CD14-positive monocyte (primary cell): ENCODE measurements at regions not wholly inside any gene's neighbourhood (a gene's known extent, or its start where the extent isn't known, plus 50 kb on each side); places are given as distances from the start of the nearest gene placed in this dataset.

ENCODE experiments used
- DNase-seq, 3 donors: peaks; one replicate each; pipeline ENCODE4 v3.0.0-alpha.2; 2011 to 2022
- H2AFZ ChIP-seq: 2 replicates; pipeline ENCODE4 v1.6.0; 2012; ENCODE audit warnings: mild to moderate bottlenecking, low read depth, low read length, inconsistent platforms; ENCODE audit not compliant: insufficient read depth, poor library complexity, severe bottlenecking
- H3K27ac ChIP-seq, 2 donors: 1 replicate in 1 of 2; 2 replicates in 1 of 2; pipeline ENCODE4 v1.5.1; 2012 to 2013; ENCODE audit warnings: low read length in 2 of 2, control low read depth in 1 of 2, inconsistent platforms in 1 of 2, low read depth in 1 of 2, mild to moderate bottlenecking in 1 of 2
- H3K27me3 ChIP-seq, 2 donors: one replicate each; pipeline versions ENCODE4 v1.6.0 to v1.6.1; 2011 to 2013; ENCODE audit warnings: low read length in 2 of 2; ENCODE audit not compliant: control insufficient read depth in 2 of 2, insufficient read depth in 2 of 2
- H3K36me3 ChIP-seq, 2 donors: replicated peaks in 1 of 2; 1 replicate in 1 of 2; 2 replicates in 1 of 2; pipeline versions ENCODE4 v1.5.1 to v1.6.1; 2012 to 2013; ENCODE audit warnings: low read length in 2 of 2, control low read depth in 1 of 2, inconsistent platforms in 1 of 2, mild to moderate bottlenecking in 1 of 2; ENCODE audit not compliant: insufficient read depth in 2 of 2, control insufficient read depth in 1 of 2
- H3K4me1 ChIP-seq, 2 donors: 1 replicate in 1 of 2; 2 replicates in 1 of 2; pipeline versions ENCODE4 v1.5.1 to v1.6.1; 2012 to 2013; ENCODE audit warnings: low read length in 2 of 2, control low read depth in 1 of 2, inconsistent platforms in 1 of 2, mild to moderate bottlenecking in 1 of 2, moderate library complexity in 1 of 2; ENCODE audit not compliant: insufficient read depth in 2 of 2, control insufficient read depth in 1 of 2
- H3K4me2 ChIP-seq: replicated peaks from 2 replicates; pipeline ENCODE3; 2012; ENCODE audit warnings: low read length, moderate library complexity, mild to moderate bottlenecking; ENCODE audit not compliant: poor library complexity, severe bottlenecking; ENCODE audit errors: extremely low read depth
- H3K4me3 ChIP-seq, 3 experiments: fragments of 200-600 bp in 1 of 3; sonication (generic) in 1 of 3; replicated peaks in 1 of 3; 1 replicate in 2 of 3; 2 replicates in 1 of 3; pipeline ENCODE4 v1.5.1; 2011 to 2013; ENCODE audit warnings: low read length in 3 of 3, mild to moderate bottlenecking in 3 of 3, control low read depth in 2 of 3, low read depth in 2 of 3, inconsistent platforms in 1 of 3, moderate library complexity in 1 of 3
- H3K79me2 ChIP-seq: 2 replicates; pipeline ENCODE4 v1.6.0; 2012; ENCODE audit warnings: mild to moderate bottlenecking, control low read depth, inconsistent platforms, low read length, moderate library complexity; ENCODE audit not compliant: insufficient read depth
- H3K9ac ChIP-seq: 2 replicates; pipeline ENCODE4 v1.6.0; 2017; ENCODE audit warnings: low read length, mild to moderate bottlenecking; ENCODE audit not compliant: insufficient read depth, poor library complexity, severe bottlenecking
- H3K9me3 ChIP-seq, 2 donors: replicated peaks in 1 of 2; 1 replicate in 1 of 2; 2 replicates in 1 of 2; pipeline versions ENCODE4 v1.5.1 to v1.6.1; 2012 to 2013; ENCODE audit warnings: low read length in 2 of 2, control low read depth in 1 of 2; ENCODE audit not compliant: control insufficient read depth in 1 of 2, insufficient read depth in 1 of 2
- H4K20me1 ChIP-seq: 2 replicates; pipeline ENCODE4 v1.6.0; 2012; ENCODE audit warnings: mild to moderate bottlenecking, low read length, control low read depth, moderate library complexity; ENCODE audit not compliant: insufficient read depth
- H3K27ac Mint-ChIP-seq, 7 donors: one replicate each; pipeline ENCODE4 v1.8.0; 2020; ENCODE audit warnings: mild to moderate bottlenecking in 7 of 7, mixed read lengths in 7 of 7, moderate library complexity in 6 of 7, inconsistent platforms in 2 of 7
- H3K27me3 Mint-ChIP-seq, 3 donors: one replicate each; pipeline ENCODE4 v1.8.0; 2021 to 2022; ENCODE audit warnings: low read depth in 3 of 3, mild to moderate bottlenecking in 3 of 3, mixed read lengths in 3 of 3, moderate library complexity in 3 of 3, inconsistent platforms in 1 of 3
- H3K36me3 Mint-ChIP-seq, 2 donors: one replicate each; pipeline ENCODE4 v1.8.0; 2020; ENCODE audit warnings: mixed read lengths in 2 of 2, inconsistent platforms in 1 of 2, mild to moderate bottlenecking in 1 of 2
- H3K4me1 Mint-ChIP-seq: one replicate; pipeline ENCODE4 v1.8.0; 2020; ENCODE audit warnings: mild to moderate bottlenecking, mixed read lengths
- H3K4me3 Mint-ChIP-seq, 2 donors: one replicate each; pipeline ENCODE4 v1.8.0; 2020; ENCODE audit warnings: mild to moderate bottlenecking in 2 of 2, mixed read lengths in 2 of 2, moderate library complexity in 1 of 2
- H3K9me3 Mint-ChIP-seq, 7 donors: one replicate each; pipeline ENCODE4 v1.8.0; 2020 to 2022; ENCODE audit warnings: mixed read lengths in 7 of 7, mild to moderate bottlenecking in 6 of 7, moderate library complexity in 6 of 7, inconsistent platforms in 2 of 7
- WGBS: methylation state at CpG from one replicate; pipeline ENCODE4 v1.1.5; 2013; ENCODE audit warnings: missing lambda C conversion rate; ENCODE audit not compliant: insufficient coverage; 5-methylcytosine and 5-hydroxymethylcytosine counted together
- intact Hi-C, 2 donors: fragments of 100-400 bp; cut with micrococcal nuclease; formaldehyde crosslinking; loops; one replicate each; pipeline versions ENCODE4 v1.15.0 to v1.15.1; 2023
- TF ChIP-seq, protein P1 (sequence below): fragments of 200-600 bp; IDR thresholded peaks from one replicate; pipeline ENCODE4 v1.8.0; 2022; ENCODE audit warnings: antibody characterized with exemption, mild to moderate bottlenecking

DNA sequence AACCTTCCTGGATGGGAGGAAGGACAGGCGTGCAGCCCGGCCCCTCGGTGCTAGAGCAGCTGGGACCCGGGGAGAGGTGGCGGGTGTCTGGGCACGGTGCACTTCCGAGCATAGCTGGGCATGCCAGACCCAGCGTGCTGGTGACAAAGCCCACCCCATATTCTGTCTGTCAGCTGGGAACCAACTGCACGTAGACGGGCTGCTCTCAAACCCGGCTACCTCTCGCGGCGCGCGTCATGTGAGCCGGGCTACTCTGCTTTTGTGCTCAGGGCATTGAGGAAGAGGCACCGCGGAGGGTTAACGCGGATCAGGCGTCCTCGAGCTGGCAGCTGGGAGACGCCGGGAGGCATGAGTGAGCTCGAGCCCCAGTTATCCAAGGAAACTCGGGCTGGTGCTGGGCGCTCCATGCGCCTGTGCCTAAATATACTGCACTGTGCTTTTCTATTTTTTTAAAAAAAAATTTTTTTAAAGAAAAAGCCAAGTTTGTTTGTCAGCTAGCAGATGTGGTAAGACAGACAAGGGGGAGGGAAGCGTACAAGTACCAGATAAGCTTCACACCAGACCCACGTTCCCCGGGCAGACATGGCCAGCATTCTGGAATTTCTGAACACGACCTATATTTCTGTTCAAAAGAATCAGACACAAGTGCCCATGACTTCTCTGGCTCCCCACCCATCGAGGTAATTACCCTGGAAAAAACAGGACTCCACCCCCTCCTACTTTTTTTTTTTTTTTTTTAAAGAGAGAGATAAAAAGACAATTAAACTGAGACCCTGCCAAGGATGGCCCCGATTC lies 425.6 kb downstream of the SHANK2 start:
- Mint-ChIP-seq H3K36me3 (no peaks in the 10 kb centered on the region), H3K27me3 (peaks cover 49 to 60% (median 49%) of the 10 kb centered on the region in 3 donors), H3K9me3 (peaks cover 0 to 7% (median 2%) of the 10 kb centered on the region in 7 donors), H3K4me1 (no peaks in the 10 kb centered on the region), H3K4me3 (peak overlapping the region in 1 of 2 donors; percentile 66), H3K27ac (no peak overlapping the region)
- no peaks in the 10 kb centered on the region for H3K79me2 ChIP-seq
- H3K27me3 ChIP-seq, result peaks cover 5 to 43% of the 10 kb centered on the region in 2 donors
- peaks cover 0 to 10% of the 10 kb centered on the region in 2 donors for H3K9me3 ChIP-seq
- H3K4me3 ChIP-seq, result no peak overlapping the region
- H2AFZ ChIP-seq, result no peak overlapping the region
- WGBS, result 14% methylated on average over 26 of the region's 35 CpGs
- TF ChIP-seq, protein P1, sequence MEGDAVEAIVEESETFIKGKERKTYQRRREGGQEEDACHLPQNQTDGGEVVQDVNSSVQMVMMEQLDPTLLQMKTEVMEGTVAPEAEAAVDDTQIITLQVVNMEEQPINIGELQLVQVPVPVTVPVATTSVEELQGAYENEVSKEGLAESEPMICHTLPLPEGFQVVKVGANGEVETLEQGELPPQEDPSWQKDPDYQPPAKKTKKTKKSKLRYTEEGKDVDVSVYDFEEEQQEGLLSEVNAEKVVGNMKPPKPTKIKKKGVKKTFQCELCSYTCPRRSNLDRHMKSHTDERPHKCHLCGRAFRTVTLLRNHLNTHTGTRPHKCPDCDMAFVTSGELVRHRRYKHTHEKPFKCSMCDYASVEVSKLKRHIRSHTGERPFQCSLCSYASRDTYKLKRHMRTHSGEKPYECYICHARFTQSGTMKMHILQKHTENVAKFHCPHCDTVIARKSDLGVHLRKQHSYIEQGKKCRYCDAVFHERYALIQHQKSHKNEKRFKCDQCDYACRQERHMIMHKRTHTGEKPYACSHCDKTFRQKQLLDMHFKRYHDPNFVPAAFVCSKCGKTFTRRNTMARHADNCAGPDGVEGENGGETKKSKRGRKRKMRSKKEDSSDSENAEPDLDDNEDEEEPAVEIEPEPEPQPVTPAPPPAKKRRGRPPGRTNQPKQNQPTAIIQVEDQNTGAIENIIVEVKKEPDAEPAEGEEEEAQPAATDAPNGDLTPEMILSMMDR, result no peak
- no peaks in the 10 kb centered on the region for H3K4me1 ChIP-seq
- H3K36me3 ChIP-seq, result no peaks in the 10 kb centered on the region
- no peak overlapping the region for H3K4me2 ChIP-seq
- intact Hi-C loops, result no loop called here
- no peak for DNase-seq
- H3K27ac ChIP-seq, result no peak overlapping the region
- H4K20me1 ChIP-seq, result no peaks in the 10 kb centered on the region
- no peak overlapping the region for H3K9ac ChIP-seq

DNA sequence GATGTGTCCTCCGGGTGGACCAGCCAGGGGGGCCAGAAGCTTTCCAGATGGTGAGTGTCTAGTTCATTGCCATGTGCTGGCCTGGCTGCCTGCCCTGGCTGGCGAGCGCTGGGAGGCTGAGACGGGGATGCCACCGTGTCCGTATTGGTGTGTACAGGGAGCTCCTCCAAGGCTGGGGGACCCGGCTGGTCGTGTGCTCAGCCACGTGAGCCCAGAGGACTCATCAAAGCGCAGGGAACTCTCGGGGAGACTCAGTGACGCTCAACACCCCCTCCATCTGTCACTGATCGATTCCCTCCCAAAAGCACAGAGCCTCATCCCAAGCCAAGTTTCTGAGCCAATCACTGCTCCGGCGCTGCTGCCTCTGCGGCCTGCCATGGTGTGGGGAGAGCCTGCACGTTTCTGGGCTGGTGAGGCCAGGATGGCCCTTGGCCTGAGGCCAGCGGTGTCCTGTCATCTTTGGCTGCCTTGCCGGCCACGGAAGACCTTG lies 423.7 kb downstream of the SHANK2 start:
- no peaks in the 10 kb centered on the region for H3K4me1 Mint-ChIP-seq
- Histone ChIP-seq H3K79me2 (no peaks in the 10 kb centered on the region), H3K4me2 (no peak overlapping the region), H3K9me3 (peaks cover 0 to 10% of the 10 kb centered on the region in 2 donors), H2AFZ (no peak overlapping the region), H3K27me3 (peaks cover 5 to 43% of the 10 kb centered on the region in 2 donors), H4K20me1 (no peaks in the 10 kb centered on the region), H3K4me1 (no peaks in the 10 kb centered on the region), H3K4me3 (no peak overlapping the region), H3K9ac (no peak overlapping the region), H3K27ac (no peak overlapping the region), H3K36me3 (no peaks in the 10 kb centered on the region)
- 95% methylated on average over 11 of the region's 20 CpGs for WGBS
- intact Hi-C loops, result no loop called here
- TF ChIP-seq, protein P1, result no peak
- H3K4me3 Mint-ChIP-seq, result no peak overlapping the region
- H3K36me3 Mint-ChIP-seq, result no peaks in the 10 kb centered on the region
- peaks cover 46 to 57% (median 52%) of the 10 kb centered on the region in 3 donors for H3K27me3 Mint-ChIP-seq
- H3K27ac Mint-ChIP-seq, result no peak overlapping the region
- H3K9me3 Mint-ChIP-seq, result peaks cover 0 to 5% (median 0%) of the 10 kb centered on the region in 7 donors
- no peak for DNase-seq
